Astrocyte of the cerebellum (primary cell): ENCODE measurements at regions not wholly inside any gene's neighbourhood (a gene's known extent, or its start where the extent isn't known, plus 50 kb on each side); places are given as distances from the start of the nearest gene placed in this dataset.

Experiments
- DNase-seq: peaks from one replicate; pipeline ENCODE4 v3.0.0-alpha.2; 2011; ENCODE audit warnings: low read depth
- H3K4me3 ChIP-seq: 2 replicates; pipeline ENCODE4 v1.5.1; 2011; ENCODE audit warnings: mild to moderate bottlenecking, low read depth, low read length, moderate library complexity
- CTCF ChIP-seq: IDR thresholded peaks from 2 replicates; pipeline ENCODE4 v1.5.1; 2012; ENCODE audit warnings: low read length, low read depth, moderate library complexity, mild to moderate bottlenecking; ENCODE audit errors: missing control alignments
- in situ Hi-C: cut with HindIII; loops from 2 replicates; pipeline ENCODE4 v1.10.0; 2017; ENCODE audit warnings: low sequenced_read_pairs

DNA sequence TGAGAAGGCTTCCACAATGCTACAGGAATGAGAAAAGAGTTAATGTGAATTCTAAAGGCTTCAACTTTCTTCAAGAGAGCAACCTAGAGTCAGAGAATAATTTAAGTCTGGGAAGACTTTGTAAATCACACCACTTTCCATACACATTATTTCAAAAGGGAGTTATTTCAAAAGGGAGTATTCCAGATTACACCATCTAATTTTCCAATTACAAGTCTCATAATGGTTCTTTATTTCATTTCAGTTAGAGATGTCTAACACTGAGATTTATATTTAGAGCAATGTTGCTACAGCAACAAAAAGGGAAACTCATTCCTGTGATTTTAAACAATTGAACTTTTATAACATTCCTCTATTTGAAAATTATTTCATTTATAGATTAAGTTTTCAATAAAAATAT, 98.8 kb upstream of the DST start:
- no peak for DNase-seq
- in situ Hi-C loops, result no loop called here

GRCh38 chr6:56739836-56740815, 97.4 kb upstream of the DST start:
- in situ Hi-C loops, result no loop called here
- DNase-seq, result no peak
- TF ChIP-seq CTCF, result no peak
- H3K4me3 ChIP-seq, result no peak overlapping the region

More for the DNA sequence above, 98.8 kb upstream of the DST start:
- no peak for TF ChIP-seq CTCF
- H3K4me3 ChIP-seq, result no peak overlapping the region

DNA sequence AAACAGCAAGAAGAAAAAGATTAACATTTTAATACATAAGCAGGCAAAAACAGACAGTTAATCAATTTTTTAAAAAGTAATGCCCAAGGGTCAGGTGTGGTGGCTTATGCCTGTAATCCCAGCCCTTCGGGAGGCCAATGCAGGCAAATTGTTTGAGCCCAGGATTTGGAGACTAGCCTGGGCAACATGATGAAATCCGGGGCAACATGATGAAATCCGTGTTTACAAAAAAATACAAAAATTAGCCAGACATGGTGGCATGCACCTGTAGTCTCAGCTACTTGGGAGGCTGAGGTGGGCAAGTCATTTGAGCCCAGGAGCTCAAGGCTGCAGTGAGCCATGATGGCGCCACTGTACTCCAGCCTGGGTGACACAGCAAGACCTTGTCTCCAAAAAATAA, 94.1 kb upstream of the DST start:
- in situ Hi-C loops, result no loop called here
- no peak for TF ChIP-seq CTCF
- no peak for DNase-seq
- H3K4me3 ChIP-seq, result no peak overlapping the region

DNA sequence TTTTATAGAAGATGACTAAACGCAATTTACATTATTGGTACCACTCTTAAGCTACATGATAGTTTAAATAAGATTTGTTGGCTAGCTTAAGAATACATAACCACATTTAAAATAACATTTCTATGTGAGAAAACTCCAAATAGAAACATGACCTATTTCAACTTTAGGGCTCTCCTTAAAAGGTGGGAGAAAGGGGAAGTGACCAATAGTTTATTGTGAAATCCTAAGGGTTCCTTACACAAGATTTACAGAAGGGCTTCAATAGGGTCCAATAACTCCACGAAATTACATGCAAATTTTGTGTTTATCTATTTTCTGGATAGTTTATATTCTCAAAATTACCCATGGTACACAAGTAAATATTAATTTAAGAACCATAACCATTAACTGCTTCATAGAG, 91.6 kb upstream of the DST start:
- no peak for TF ChIP-seq CTCF
- in situ Hi-C loops, result no loop called here

GRCh38 chr6:56733211-56733697, 90.6 kb upstream of the DST start:
- DNase-seq, result no peak
- no peak for TF ChIP-seq CTCF
- no peak overlapping the region for H3K4me3 ChIP-seq
- in situ Hi-C loops, result no loop called here

More for the DNA sequence above, 91.6 kb upstream of the DST start:
- no peak overlapping the region for H3K4me3 ChIP-seq
- DNase-seq, result no peak

GRCh38 chr6:56732517-56732916, 89.8 kb upstream of the DST start:
- no peak for TF ChIP-seq CTCF
- no peak overlapping the region for H3K4me3 ChIP-seq
- no peak for DNase-seq
- in situ Hi-C loops, result no loop called here
